Panc1 (cell line): ENCODE measurements at regions not wholly inside any gene's neighbourhood (a gene's known extent, or its start where the extent isn't known, plus 50 kb on each side); places are given as distances from the start of the nearest gene placed in this dataset.

ENCODE experiments used
- ATAC-seq: fragments of 200-7000 bp; cut with Tn5 transposase; 2 replicates; pipeline ENCODE4 v1.9.1; 2020; ENCODE audit warnings: mild to moderate bottlenecking, moderate library complexity
- BruUV-seq: library from RNA; stranded (reverse); fragments of 400-500 nt; replicated peaks from 2 replicates; lab custom pipeline; 2021; lab: Mats Ljungman, UMichigan
- CTCF ChIA-PET: fragments of 300-600 bp; sonication (Branson Sonifier 250); formaldehyde crosslinking; loops from one replicate; lab custom pipeline; 2022; ENCODE audit warnings: antibody characterized with exemption; lab: Charles Lee
- POLR2A ChIA-PET: fragments of 300-600 bp; sonication (Branson Sonifier 250); formaldehyde crosslinking; loops from one replicate; lab custom pipeline; 2022; ENCODE audit warnings: antibody characterized with exemption; lab: Charles Lee
- DNase-seq: peaks from one replicate; pipeline ENCODE4 v3.0.0-alpha.2; 2010; ENCODE audit warnings: low read depth, low spot score
- H3K27ac ChIP-seq: 2 replicates; pipeline ENCODE4 v1.5.1; 2011; ENCODE audit warnings: mild to moderate bottlenecking, low read length, inconsistent platforms
- H3K27me3 ChIP-seq: fragments of 200-500 bp; sonication (Bioruptor generic); 2 replicates; pipeline ENCODE4 v1.6.0; 2014; ENCODE audit warnings: low read length, inconsistent platforms; ENCODE audit not compliant: control insufficient read depth, insufficient read depth
- H3K36me3 ChIP-seq: fragments of 200-500 bp; sonication (Bioruptor generic); 2 replicates; pipeline ENCODE4 v1.5.1; 2014; ENCODE audit warnings: inconsistent platforms, mild to moderate bottlenecking, low read length, moderate library complexity; ENCODE audit not compliant: control insufficient read depth, insufficient read depth
- H3K4me1 ChIP-seq: 2 replicates; pipeline ENCODE4 v1.5.1; 2011; ENCODE audit warnings: inconsistent platforms, mild to moderate bottlenecking, low read length, moderate library complexity; ENCODE audit not compliant: control insufficient read depth, insufficient read depth
- H3K4me3 ChIP-seq, 2 experiments: 2 replicates each; pipeline ENCODE4 v1.5.1; 2011 to 2012; ENCODE audit warnings: low read depth in 2 of 2, low read length in 2 of 2, mild to moderate bottlenecking in 2 of 2, inconsistent platforms in 1 of 2, moderate library complexity in 1 of 2
- H3K9me3 ChIP-seq: fragments of 200-500 bp; sonication (Bioruptor generic); 2 replicates; pipeline ENCODE4 v1.5.1; 2014; ENCODE audit warnings: low read depth, mild to moderate bottlenecking, inconsistent platforms, low read length, moderate library complexity; ENCODE audit not compliant: control insufficient read depth, insufficient read depth
- POLR2AphosphoS5 ChIP-seq: IDR thresholded peaks from 2 replicates; pipeline ENCODE4 v1.6.1; 2012; ENCODE audit warnings: mild to moderate bottlenecking, low read depth, low read length, moderate library complexity
- REST ChIP-seq, 2 experiments: IDR thresholded peaks; 2 replicates each; pipeline ENCODE4 v1.6.1; 2011 to 2012; ENCODE audit warnings: low read depth in 2 of 2, control low read depth in 1 of 2, low read length in 1 of 2, mild to moderate bottlenecking in 1 of 2, moderate library complexity in 1 of 2; ENCODE audit not compliant: insufficient read depth in 1 of 2
- SIN3A ChIP-seq: IDR thresholded peaks from 2 replicates; pipeline ENCODE4 v1.6.1; 2012; ENCODE audit warnings: low read depth, mild to moderate bottlenecking, low read length, moderate library complexity, borderline replicate concordance; ENCODE audit not compliant: insufficient read depth
- TCF7L2 ChIP-seq: IDR thresholded peaks from 2 replicates; pipeline ENCODE4 v1.6.1; 2011; ENCODE audit warnings: mild to moderate bottlenecking, low read depth, low read length, inconsistent platforms
- in situ Hi-C: cut with HindIII; loops from 2 replicates; pipeline ENCODE4 v1.10.0; 2016; ENCODE audit warnings: low sequenced_read_pairs, low pct_unique_long_range_greater_than_20kb
- intact Hi-C: fragments of 100-400 bp; cut with micrococcal nuclease; formaldehyde crosslinking; loops from one replicate; pipeline ENCODE4 v1.10.0; 2022; ENCODE audit not compliant: unreplicated experiment
- TF ChIP-seq, protein P1 (sequence below): fragments of 450-650 bp; IDR thresholded peaks from 2 replicates; pipeline ENCODE4 v1.5.1; 2017; ENCODE audit warnings: mild to moderate bottlenecking

- Histone ChIP-seq H3K27me3 (no peaks in the 10 kb centered on the region), H3K27ac (no peak overlapping the region), H3K9me3 (no peaks in the 10 kb centered on the region), H3K36me3 (no peaks in the 10 kb centered on the region), H3K4me3 (no peak overlapping the region), H3K4me1 (no peaks in the 10 kb centered on the region)
- ChIA-PET CTCF (no interaction called here), POLR2A (no interaction called here)
- no peak for DNase-seq
- intact Hi-C loops (no loop called here), in situ Hi-C loops (no loop called here)
- ATAC-seq, result no peak
- TF ChIP-seq SIN3A, result no peak
- TF ChIP-seq POLR2AphosphoS5, result no peak
- no peak for TF ChIP-seq TCF7L2
- TF ChIP-seq, protein P1, sequence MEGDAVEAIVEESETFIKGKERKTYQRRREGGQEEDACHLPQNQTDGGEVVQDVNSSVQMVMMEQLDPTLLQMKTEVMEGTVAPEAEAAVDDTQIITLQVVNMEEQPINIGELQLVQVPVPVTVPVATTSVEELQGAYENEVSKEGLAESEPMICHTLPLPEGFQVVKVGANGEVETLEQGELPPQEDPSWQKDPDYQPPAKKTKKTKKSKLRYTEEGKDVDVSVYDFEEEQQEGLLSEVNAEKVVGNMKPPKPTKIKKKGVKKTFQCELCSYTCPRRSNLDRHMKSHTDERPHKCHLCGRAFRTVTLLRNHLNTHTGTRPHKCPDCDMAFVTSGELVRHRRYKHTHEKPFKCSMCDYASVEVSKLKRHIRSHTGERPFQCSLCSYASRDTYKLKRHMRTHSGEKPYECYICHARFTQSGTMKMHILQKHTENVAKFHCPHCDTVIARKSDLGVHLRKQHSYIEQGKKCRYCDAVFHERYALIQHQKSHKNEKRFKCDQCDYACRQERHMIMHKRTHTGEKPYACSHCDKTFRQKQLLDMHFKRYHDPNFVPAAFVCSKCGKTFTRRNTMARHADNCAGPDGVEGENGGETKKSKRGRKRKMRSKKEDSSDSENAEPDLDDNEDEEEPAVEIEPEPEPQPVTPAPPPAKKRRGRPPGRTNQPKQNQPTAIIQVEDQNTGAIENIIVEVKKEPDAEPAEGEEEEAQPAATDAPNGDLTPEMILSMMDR, result no peak
- no peak for TF ChIP-seq REST (IDR thresholded peaks at IDR 0.05; ENCODE audit: insufficient read depth in 1 of 2, low read depth in 2 of 2, low read length in 1 of 2)
- BruUV-seq, result no TSS peak
Observed at GRCh38 chr15:70179309-70179892, 81.7 kb upstream of the TLE3 start.

DNA sequence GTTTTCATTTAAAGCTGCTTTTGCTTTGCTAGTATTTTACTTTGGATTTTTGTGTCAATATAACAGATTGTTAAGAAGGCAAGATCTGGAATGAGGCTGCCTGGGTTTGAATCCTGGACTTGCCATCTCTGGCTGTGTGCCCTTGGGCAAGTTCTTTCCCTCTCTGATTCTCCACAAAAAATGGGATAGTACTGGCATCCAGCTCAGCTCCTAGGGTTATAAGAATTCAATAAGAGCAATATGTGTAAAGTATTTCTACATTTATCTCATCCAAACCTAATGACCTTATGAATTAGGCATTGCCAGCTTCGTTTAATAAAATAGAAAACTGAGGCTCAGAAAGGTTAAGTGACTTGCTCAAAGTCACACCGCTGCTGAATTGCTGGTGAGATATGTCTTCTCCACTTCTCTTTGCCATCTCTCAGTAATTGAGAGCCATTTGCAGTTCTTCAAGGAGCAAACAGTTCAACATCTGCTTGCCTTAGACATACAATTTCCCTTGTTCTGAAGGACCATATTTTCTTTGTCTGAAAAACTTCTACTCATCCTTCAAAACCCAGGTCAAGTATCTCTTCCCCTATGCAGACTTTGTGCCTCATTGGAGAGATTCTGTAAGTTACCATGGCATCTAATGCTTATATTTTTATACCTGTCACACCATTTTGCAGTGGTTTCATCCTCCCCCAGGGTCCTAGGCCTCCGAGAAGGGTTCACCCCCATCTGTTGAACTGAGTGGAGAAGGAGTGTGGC lies 80.8 kb upstream of the TLE3 start:
- Histone ChIP-seq H3K4me1 (no peaks in the 10 kb centered on the region), H3K27ac (no peak overlapping the region), H3K4me3 (no peak overlapping the region), H3K9me3 (no peaks in the 10 kb centered on the region), H3K27me3 (no peaks in the 10 kb centered on the region), H3K36me3 (no peaks in the 10 kb centered on the region)
- no TSS peak for BruUV-seq
- TF ChIP-seq, protein P1, result no peak
- intact Hi-C loops (no loop called here), in situ Hi-C loops (no loop called here)
- CTCF ChIA-PET, result no interaction called here
- POLR2A ChIA-PET, result interaction anchor here (0.6 kb wide), 1 partner anchor 86 kb away, joined by 8 read pairs; no protein-coding TSS in a partner anchor
- ATAC-seq (no peak), DNase-seq (no peak)
